SK-N-SH treated with all-trans-retinoic acid at 6 μM for 48 hours (cell line): ENCODE measurements at regions not wholly inside any gene's neighbourhood (a gene's known extent, or its start where the extent isn't known, plus 50 kb on each side); places are given as distances from the start of the nearest gene placed in this dataset.

Experiments used
- ARNTL ChIP-seq: fragments of 450-650 bp; formaldehyde crosslinking; IDR thresholded peaks from 2 replicates; pipeline ENCODE4 v1.5.0; 2020; ENCODE audit warnings: low read depth, mild to moderate bottlenecking, moderate library complexity, borderline replicate concordance
- BACH2 ChIP-seq: fragments of 250-450 bp; sonication (Bioruptor Pico); IDR thresholded peaks from 2 replicates; pipeline ENCODE4 v1.9.0; 2021; ENCODE audit warnings: mild to moderate bottlenecking, borderline replicate concordance
- CREB5 ChIP-seq: fragments of 250-450 bp; sonication (Bioruptor Pico); IDR thresholded peaks from 2 replicates; pipeline ENCODE4 v1.5.1; 2020; ENCODE audit warnings: low read depth, mild to moderate bottlenecking, moderate library complexity
- CSRNP3 ChIP-seq: fragments of 250-450 bp; sonication (Bioruptor Pico); IDR thresholded peaks from 2 replicates; pipeline ENCODE4 v1.5.1; 2021; ENCODE audit warnings: mild to moderate bottlenecking, moderate library complexity
- PPARA ChIP-seq: fragments of 250-450 bp; sonication (Bioruptor Pico); IDR thresholded peaks from 2 replicates; pipeline ENCODE4 v1.5.0; 2020; ENCODE audit warnings: mild to moderate bottlenecking, borderline replicate concordance
- RARB ChIP-seq: fragments of 250-450 bp; sonication (Bioruptor Pico); IDR thresholded peaks from 2 replicates; pipeline ENCODE4 v1.8.0; 2021; ENCODE audit warnings: mild to moderate bottlenecking, moderate library complexity
- SNAI2 ChIP-seq: fragments of 250-450 bp; sonication (Bioruptor Pico); IDR thresholded peaks from 2 replicates; pipeline ENCODE4 v1.5.0; 2020; ENCODE audit warnings: mild to moderate bottlenecking, moderate library complexity
- TOX ChIP-seq: fragments of 250-450 bp; sonication (Bioruptor Pico); IDR thresholded peaks from 2 replicates; pipeline ENCODE4 v1.8.0; 2021; ENCODE audit warnings: mild to moderate bottlenecking, moderate library complexity, borderline replicate concordance
- ZFP3 ChIP-seq: fragments of 250-450 bp; sonication (Bioruptor Pico); IDR thresholded peaks from 2 replicates; pipeline ENCODE4 v1.5.0; 2020; ENCODE audit warnings: mild to moderate bottlenecking, moderate library complexity
- ZNF565 ChIP-seq: fragments of 450-650 bp; formaldehyde crosslinking; conservative IDR thresholded peaks from 2 replicates; pipeline ENCODE4 v1.5.0; 2020; ENCODE audit warnings: low read depth, mild to moderate bottlenecking, moderate library complexity
- ZNF70 ChIP-seq: fragments of 450-650 bp; formaldehyde crosslinking; IDR thresholded peaks from 2 replicates; pipeline ENCODE4 v1.5.0; 2020; ENCODE audit warnings: mild to moderate bottlenecking, moderate library complexity
- TF ChIP-seq, protein P1 (sequence below): fragments of 250-450 bp; sonication (Bioruptor Pico); IDR thresholded peaks from 2 replicates; pipeline ENCODE4 v1.8.0; 2020; ENCODE audit warnings: mild to moderate bottlenecking, moderate library complexity, borderline replicate concordance

- TF ChIP-seq BACH2 (CRISPR knock-in tag) (no peak), CSRNP3 (CRISPR knock-in tag) (no peak), SNAI2 (CRISPR knock-in tag) (no peak), ARNTL (no peak), PPARA (CRISPR knock-in tag) (no peak), CREB5 (CRISPR knock-in tag) (no peak), RARB (CRISPR knock-in tag) (no peak), ZNF70 (CRISPR knock-in tag) (no peak), ZNF565 (CRISPR knock-in tag) (no peak), TOX (CRISPR knock-in tag) (no peak), ZFP3 (no peak)
- TF ChIP-seq, protein P1, sequence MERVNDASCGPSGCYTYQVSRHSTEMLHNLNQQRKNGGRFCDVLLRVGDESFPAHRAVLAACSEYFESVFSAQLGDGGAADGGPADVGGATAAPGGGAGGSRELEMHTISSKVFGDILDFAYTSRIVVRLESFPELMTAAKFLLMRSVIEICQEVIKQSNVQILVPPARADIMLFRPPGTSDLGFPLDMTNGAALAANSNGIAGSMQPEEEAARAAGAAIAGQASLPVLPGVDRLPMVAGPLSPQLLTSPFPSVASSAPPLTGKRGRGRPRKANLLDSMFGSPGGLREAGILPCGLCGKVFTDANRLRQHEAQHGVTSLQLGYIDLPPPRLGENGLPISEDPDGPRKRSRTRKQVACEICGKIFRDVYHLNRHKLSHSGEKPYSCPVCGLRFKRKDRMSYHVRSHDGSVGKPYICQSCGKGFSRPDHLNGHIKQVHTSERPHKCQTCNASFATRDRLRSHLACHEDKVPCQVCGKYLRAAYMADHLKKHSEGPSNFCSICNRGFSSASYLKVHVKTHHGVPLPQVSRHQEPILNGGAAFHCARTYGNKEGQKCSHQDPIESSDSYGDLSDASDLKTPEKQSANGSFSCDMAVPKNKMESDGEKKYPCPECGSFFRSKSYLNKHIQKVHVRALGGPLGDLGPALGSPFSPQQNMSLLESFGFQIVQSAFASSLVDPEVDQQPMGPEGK = no peak
Observed at GRCh38 chr4:110830461-110830860, 207.6 kb upstream of the PITX2 start.
